Activated T-cell treated with anti-CD3 and anti-CD28 coated beads for 1 hour (primary cell): ENCODE measurements at regions not wholly inside any gene's neighbourhood (a gene's known extent, or its start where the extent isn't known, plus 50 kb on each side); places are given as distances from the start of the nearest gene placed in this dataset.
"Not testable (repeated sequence)": the region's sequence is repeated elsewhere in the genome, so short reads cannot be mapped to it uniquely, and the experiment has no call there.

Experiments used
- DNase-seq: peaks from one replicate; pipeline ENCODE4 v3.0.0-alpha.2; 2020; ENCODE audit warnings: low read depth

GRCh38 chr6:27773542-27774263, 138.5 kb downstream of the OR2B2 start:
- not testable (repeated sequence) for DNase-seq

GRCh38 chr6:27772261-27773001, 139.8 kb downstream of the OR2B2 start:
- DNase-seq: peak; percentile 82

GRCh38 chr6:27771235-27771634, 141.0 kb downstream of the OR2B2 start:
- DNase-seq: no peak

GRCh38 chr6:27770724-27771123, 141.5 kb downstream of the OR2B2 start:
- no peak for DNase-seq

GRCh38 chr6:27768556-27768955, 143.6 kb downstream of the OR2B2 start:
- DNase-seq: no peak

GRCh38 chr6:27767851-27768250, 144.3 kb downstream of the OR2B2 start:
- no peak for DNase-seq

- no peak for DNase-seq
Observed at GRCh38 chr6:27766405-27766804, 145.8 kb downstream of the OR2B2 start.

- DNase-seq: no peak
Observed at GRCh38 chr6:27765028-27765590, 147.1 kb downstream of the OR2B2 start.

GRCh38 chr6:27761391-27761790, 150.8 kb downstream of the OR2B2 start:
- no peak for DNase-seq

- DNase-seq: no peak
Observed at GRCh38 chr6:27760464-27760863, 151.7 kb downstream of the OR2B2 start.

- no peak for DNase-seq
Observed at GRCh38 chr6:27759930-27760329, 152.3 kb downstream of the OR2B2 start.

- DNase-seq: no peak
Observed at GRCh38 chr6:27758491-27758890, 153.7 kb downstream of the OR2B2 start.

GRCh38 chr6:27757307-27757706, 154.9 kb downstream of the OR2B2 start:
- peak; percentile 33 for DNase-seq

- DNase-seq: no peak
Observed at GRCh38 chr6:27755768-27756167, 156.4 kb downstream of the OR2B2 start.

GRCh38 chr6:27754408-27754782, 157.8 kb downstream of the OR2B2 start:
- no peak for DNase-seq

GRCh38 chr6:27753668-27754407, 158.4 kb downstream of the OR2B2 start:
- DNase-seq: peak; percentile 45

- DNase-seq: no peak
Observed at GRCh38 chr6:27752038-27752885, 159.9 kb downstream of the OR2B2 start.

- no peak for DNase-seq
Observed at GRCh38 chr6:27748661-27749060, 163.5 kb downstream of the OR2B2 start.

GRCh38 chr6:27747637-27748036, 164.6 kb downstream of the OR2B2 start:
- DNase-seq: no peak

GRCh38 chr6:27746860-27747259, 165.3 kb downstream of the OR2B2 start:
- DNase-seq: not testable (repeated sequence)

GRCh38 chr6:27743787-27744186, 168.4 kb downstream of the OR2B2 start:
- no peak for DNase-seq
